GM12891 (cell line): ENCODE measurements at regions not wholly inside any gene's neighbourhood (a gene's known extent, or its start where the extent isn't known, plus 50 kb on each side); places are given as distances from the start of the nearest gene placed in this dataset.

Source experiments
- POLR2A ChIP-seq: IDR thresholded peaks from 2 replicates; pipeline ENCODE4 v1.6.1; 2011; ENCODE audit warnings: low read depth, low read length, control low read depth
- TAF1 ChIP-seq: IDR thresholded peaks from 2 replicates; pipeline ENCODE4 v1.6.1; 2011; ENCODE audit warnings: low read depth, low read length, control low read depth

DNA sequence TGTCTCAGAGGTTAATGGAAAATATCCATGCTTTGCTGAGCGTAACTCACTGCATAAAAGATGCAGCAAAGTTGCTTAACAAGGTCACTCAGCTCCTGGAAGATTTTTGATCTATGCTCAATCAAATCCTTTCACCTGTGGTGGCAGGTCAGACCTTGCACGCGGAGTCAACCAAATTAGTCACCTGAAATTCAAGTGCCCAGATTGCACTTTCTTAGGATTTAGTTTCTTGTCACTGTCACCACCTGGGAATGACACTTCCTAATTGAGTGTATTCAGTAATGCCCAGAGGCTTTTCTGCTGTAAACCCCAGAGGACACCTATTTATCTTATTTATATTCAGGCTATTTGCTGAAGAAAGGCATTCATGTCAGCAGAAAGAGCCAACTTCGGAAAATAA is 215.8 kb upstream of the SMIM31 start:
- no peak for TF ChIP-seq TAF1
- no peak for TF ChIP-seq POLR2A
